Fibroblast of the aortic adventitia (primary cell): ENCODE measurements at regions not wholly inside any gene's neighbourhood (a gene's known extent, or its start where the extent isn't known, plus 50 kb on each side); places are given as distances from the start of the nearest gene placed in this dataset.

Experiments
- DNase-seq: peaks from one replicate; pipeline ENCODE4 v3.0.0-alpha.2; 2010; ENCODE audit warnings: low read depth
- H3K4me3 ChIP-seq: 2 replicates; pipeline ENCODE4 v1.5.1; 2011; ENCODE audit warnings: low read depth, mild to moderate bottlenecking, control low read depth, low read length, moderate library complexity
- TF ChIP-seq, protein P1 (sequence below): IDR thresholded peaks from 2 replicates; pipeline ENCODE4 v1.5.1; 2011; ENCODE audit warnings: mild to moderate bottlenecking, low read length, control low read depth, inconsistent platforms; ENCODE audit not compliant: insufficient read depth

DNA sequence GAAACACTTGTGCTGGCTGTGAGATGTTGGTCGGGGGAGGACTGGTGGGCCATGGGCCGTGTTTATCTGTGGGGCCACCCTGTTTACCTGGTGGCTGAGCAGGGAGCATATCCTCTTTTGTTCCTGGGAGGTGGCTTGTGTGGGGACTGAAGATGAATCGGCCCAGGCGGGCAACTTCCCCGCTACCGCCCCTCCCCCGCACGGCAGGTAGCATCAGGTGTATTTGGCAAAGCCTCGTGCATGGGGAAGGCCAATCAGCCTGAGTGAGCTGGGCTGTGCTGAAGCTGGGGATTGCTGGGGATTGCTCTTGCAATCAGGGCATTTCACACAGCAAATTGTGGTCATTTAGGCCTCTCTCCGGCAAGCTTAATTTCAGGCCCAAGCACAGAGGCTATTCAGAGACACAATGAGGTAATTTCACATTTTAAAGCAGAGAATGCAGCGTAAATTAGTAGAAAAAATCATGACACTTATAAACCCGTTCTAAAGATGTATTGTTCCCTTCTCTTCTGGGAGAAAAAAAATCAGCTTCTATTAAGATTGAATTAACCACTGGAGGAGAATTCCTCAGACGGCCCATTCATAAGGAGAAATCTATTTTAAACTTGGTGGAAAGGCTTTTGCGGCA is 197.7 kb upstream of the POU3F1 start:
- H3K4me3 ChIP-seq, result no peak overlapping the region
- TF ChIP-seq, protein P1, sequence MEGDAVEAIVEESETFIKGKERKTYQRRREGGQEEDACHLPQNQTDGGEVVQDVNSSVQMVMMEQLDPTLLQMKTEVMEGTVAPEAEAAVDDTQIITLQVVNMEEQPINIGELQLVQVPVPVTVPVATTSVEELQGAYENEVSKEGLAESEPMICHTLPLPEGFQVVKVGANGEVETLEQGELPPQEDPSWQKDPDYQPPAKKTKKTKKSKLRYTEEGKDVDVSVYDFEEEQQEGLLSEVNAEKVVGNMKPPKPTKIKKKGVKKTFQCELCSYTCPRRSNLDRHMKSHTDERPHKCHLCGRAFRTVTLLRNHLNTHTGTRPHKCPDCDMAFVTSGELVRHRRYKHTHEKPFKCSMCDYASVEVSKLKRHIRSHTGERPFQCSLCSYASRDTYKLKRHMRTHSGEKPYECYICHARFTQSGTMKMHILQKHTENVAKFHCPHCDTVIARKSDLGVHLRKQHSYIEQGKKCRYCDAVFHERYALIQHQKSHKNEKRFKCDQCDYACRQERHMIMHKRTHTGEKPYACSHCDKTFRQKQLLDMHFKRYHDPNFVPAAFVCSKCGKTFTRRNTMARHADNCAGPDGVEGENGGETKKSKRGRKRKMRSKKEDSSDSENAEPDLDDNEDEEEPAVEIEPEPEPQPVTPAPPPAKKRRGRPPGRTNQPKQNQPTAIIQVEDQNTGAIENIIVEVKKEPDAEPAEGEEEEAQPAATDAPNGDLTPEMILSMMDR, result no peak

DNA sequence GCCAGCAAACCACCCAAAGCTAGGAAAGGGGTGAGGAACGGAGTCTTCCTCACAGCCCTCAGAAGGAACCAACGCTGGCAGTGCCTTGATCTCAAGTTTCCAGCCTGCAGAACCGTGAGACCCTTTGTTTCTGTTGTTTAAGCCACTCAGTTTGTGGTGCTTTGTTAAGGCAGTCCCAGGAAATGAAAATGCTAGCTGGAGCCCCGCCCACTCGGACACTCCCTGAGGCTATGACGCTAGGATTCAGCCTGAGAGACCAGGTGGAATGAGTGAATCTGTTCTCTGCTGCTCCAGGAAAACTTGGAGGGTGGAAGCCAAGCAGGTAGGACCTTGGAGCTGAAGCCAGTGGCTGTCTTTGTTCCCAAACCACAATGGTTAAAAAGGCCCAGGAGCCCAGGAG is 196.5 kb upstream of the POU3F1 start:
- TF ChIP-seq, protein P1, result no peak
- no peak overlapping the region for H3K4me3 ChIP-seq
- DNase-seq, result no peak

More for the DNA sequence above, 197.7 kb upstream of the POU3F1 start:
- no peak for DNase-seq

DNA sequence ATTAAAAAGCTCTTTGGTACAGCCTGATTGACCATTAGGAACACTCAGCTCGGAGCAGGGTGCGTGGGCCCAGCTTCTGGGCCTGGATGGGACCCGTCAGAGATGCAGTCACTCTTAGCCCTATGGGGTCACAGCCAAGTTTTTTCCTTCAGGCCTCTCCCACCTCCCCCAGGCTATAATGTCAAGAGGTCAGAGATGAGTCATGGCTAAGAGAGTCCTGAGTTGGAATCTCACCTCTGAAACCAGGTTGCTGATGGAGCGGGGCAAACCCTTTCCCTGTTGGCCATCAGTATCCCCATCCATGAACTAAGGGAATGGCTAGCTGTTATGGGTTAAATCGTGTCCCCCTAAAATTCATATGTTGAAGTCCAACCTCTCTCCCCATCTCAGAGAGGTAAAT is 195.9 kb upstream of the POU3F1 start:
- H3K4me3 ChIP-seq, result no peak overlapping the region
- TF ChIP-seq, protein P1, result no peak

DNA sequence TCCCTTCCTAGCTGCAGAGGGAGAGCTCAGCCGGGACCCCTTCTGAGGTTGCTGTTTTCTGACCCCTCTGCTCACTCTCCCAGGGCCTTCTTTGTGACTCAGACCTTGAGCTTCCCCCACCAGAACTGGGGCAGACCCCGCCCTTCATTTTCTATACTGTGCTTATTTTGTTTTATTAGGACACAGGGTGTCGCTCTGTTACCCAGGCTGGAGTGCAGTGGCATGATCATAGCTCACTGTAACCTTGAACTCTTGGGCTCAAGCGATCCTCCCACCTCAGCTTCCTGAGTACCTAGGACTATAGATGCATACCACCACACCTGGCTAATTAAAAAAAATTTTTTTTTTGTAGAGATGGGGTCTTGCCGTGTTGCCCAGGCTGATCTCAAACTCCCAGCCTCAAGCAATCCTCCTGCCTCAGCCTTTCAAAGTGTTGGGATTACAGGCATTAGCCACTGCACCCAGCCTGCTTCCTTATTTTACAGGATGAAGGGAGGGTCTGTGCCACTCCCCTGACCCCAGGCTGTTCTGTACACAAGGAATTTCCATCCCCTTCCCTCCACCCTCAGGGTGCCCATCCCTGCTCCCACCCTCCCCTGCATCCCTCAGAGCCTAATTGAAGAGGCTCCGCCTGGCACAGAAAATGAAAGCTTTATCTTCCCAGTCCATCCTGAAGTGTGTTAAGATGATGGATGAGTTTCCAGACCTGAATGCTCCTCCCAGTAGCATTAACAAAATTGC is 195.2 kb upstream of the POU3F1 start:
- DNase-seq, result no peak
- TF ChIP-seq, protein P1, result no peak
- H3K4me3 ChIP-seq, result no peak overlapping the region

More for the DNA sequence above, 195.9 kb upstream of the POU3F1 start:
- no peak for DNase-seq

DNA sequence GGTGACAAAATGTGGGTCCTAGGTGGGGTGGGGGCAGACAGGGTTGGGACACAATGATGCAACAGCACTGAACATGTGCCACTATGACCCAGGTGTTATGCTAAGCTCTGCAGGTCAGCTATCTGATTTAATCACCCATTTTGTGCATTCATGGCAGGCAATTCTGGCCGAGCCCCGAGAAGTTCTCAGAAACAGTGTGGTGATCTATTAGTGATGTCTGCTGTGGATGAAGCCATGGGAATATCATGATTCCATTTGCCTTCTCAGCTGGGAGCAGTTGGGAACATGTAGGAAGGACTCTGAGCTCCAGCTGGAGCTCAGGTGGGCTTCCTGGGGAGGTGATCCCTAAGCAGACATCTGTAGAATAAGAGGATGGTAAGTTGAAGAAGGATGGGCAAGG is 194.0 kb upstream of the POU3F1 start:
- TF ChIP-seq, protein P1, result no peak
- no peak for DNase-seq
- H3K4me3 ChIP-seq, result no peak overlapping the region

DNA sequence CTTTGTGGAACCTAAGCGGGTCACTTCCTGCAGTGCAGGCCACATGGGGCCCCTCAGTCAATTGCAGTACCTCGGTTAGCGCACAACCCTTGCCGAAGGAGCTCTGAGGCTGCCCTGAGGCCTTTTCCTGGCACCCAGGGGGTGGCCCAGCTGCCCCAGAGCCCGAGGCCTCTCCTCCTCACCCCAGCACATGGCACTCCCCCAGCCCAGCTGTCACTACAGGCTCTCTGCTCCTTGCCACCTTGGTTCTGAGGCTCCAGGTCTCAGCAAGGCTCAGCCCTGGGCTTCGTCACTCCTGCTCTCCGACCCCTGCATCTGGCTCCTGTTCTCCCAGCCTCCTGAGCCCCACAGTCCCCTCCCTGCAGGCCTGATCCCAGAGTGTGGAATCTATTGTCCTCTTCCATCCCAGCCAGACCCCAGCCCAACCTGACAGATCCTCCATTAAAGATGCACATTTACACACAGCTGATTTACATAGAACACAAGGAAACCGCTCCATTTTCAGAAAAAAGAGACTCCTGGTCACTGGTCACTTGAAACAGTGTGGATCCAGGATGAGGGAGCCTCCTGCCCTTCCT is 192.8 kb upstream of the POU3F1 start:
- TF ChIP-seq, protein P1, result no peak
- DNase-seq, result no peak
- no peak overlapping the region for H3K4me3 ChIP-seq
